DOHH2 (cell line): ENCODE measurements at regions not wholly inside any gene's neighbourhood (a gene's known extent, or its start where the extent isn't known, plus 50 kb on each side); places are given as distances from the start of the nearest gene placed in this dataset.

ENCODE experiments used
- CTCF ChIP-seq: fragments of 200-600 bp; sonication (generic); IDR thresholded peaks from one replicate; pipeline ENCODE4 v1.5.1; 2014; ENCODE audit warnings: antibody characterized with exemption, mild to moderate bottlenecking, low read depth, low read length; ENCODE audit not compliant: poor library complexity, severe bottlenecking
- EZH2phosphoT487 ChIP-seq: fragments of 200-600 bp; sonication (generic); IDR thresholded peaks from 2 replicates; pipeline ENCODE4 v1.6.1; 2017; ENCODE audit warnings: borderline replicate concordance, mild to moderate bottlenecking, antibody characterized with exemption, low read length, moderate library complexity, mixed read lengths

GRCh38 chr5:74576941-74577456 is 63.5 kb downstream of the ENC1 start:
- TF ChIP-seq CTCF, result no peak
- no peak for TF ChIP-seq EZH2phosphoT487
